GM21825 (cell line): ENCODE measurements at regions not wholly inside any gene's neighbourhood (a gene's known extent, or its start where the extent isn't known, plus 50 kb on each side); places are given as distances from the start of the nearest gene placed in this dataset.
"Not testable (repeated sequence)": the region's sequence is repeated elsewhere in the genome, so short reads cannot be mapped to it uniquely, and the experiment has no call there.

ENCODE experiments used
- ATAC-seq: cut with Tn5 transposase; IDR thresholded peaks from one replicate; pipeline ENCODE4 v1.9.1; 2021; ENCODE audit warnings: mild to moderate bottlenecking, moderate library complexity; ENCODE audit not compliant: unreplicated experiment

- ATAC-seq = no peak
Observed at GRCh38 chr4:23117826-23118225, 425.1 kb downstream of the GBA3 start.

GRCh38 chr4:23114538-23114937, 421.8 kb downstream of the GBA3 start:
- no peak for ATAC-seq

DNA sequence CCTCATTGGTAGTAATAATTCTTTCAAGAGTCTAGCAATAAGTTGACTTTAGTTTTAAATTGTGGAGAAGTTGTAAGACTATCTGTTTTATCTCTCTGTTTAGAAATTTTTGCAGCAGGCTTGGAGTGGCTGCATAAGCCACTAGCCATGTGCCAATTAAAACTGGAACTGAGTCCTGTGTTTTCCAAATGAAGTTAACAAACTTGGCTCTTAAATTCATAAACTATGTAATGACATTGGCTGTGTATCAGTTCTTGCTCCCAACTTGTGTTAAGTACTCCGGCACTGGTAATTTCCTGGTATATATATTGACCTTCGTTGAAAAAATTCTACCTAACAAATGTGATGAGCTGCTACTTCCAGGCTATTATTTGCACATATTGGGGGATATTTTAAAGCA, 420.4 kb downstream of the GBA3 start:
- no peak for ATAC-seq

- ATAC-seq = no peak
Observed at GRCh38 chr4:23106516-23106915, 413.8 kb downstream of the GBA3 start.

- ATAC-seq = no peak
Observed at GRCh38 chr4:23105759-23106370, 413.1 kb downstream of the GBA3 start.

GRCh38 chr4:23097251-23097650, 404.5 kb downstream of the GBA3 start:
- ATAC-seq = no peak

DNA sequence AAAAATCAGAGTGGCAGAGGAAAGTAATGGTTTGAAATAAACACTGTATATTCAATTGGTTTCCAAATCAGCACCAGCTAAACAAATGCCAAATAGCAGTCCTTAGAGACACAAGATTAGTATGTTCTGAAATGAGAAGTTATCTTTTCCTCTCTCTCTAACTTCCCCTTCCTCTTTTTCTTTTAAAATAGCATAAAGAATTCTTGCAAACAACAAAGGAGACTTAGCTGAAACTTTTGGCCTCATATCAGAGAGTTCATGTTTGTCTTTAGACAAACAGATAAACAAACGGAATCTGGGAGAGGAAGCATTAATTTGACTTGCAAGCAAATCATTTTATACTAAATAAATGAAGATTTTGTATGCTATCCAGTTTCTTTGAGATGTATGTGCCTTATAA, 399.0 kb downstream of the GBA3 start:
- ATAC-seq = no peak

DNA sequence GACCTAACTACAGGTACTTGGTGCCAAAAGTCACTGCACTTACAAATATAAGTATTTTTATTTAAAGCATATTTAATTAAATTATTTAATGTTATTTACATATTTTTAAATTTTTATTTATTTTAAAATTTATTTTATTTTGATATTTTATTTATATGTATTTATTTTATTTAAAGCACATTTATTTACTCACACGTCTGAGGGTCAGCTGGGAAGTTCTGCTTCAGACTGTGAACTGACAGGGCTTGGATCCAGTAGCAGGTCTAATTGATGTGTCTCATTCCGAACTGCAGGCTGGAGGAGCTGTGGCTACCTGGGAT, 392.5 kb downstream of the GBA3 start:
- ATAC-seq = no peak

- ATAC-seq = no peak
Observed at GRCh38 chr4:23084559-23085248, 392.0 kb downstream of the GBA3 start.

DNA sequence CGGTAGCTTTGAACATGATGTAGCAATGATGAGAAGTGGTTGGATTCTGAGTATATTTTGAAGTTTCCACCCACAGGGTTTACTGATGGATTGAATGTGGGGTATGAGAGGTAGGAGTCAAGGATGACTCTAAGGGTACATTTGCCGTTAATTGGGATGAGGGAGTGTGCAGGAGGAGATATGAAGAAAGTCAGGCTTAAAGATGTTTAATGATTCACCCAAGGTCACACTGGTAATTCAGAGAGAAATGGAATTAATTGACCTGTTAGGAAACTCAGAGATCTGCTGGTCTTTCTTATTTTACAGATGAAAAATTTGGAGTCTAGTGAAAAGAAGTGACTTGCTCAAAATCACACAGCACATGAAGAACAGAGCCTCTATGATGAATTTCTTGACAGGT, 390.7 kb downstream of the GBA3 start:
- ATAC-seq = no peak

DNA sequence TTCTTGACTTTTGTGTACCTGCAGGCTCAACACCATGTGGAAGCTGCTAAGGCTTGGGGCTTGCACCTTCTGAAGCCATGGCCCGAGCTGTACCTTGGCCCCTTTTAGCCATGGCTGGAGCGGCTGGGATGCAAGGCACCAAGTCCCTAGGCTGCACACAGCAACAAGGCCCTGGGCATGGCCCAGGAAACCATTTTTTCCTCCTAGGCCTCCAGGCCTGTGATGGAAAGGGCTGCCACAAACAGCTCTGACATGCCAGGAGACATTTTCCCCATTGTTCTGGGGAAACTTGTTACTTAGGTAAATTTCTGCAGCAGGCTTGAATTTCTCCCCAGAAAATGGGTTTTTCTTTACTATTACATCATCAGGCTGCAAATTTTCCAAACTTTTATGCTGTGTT, 387.4 kb downstream of the GBA3 start:
- not testable (repeated sequence) for ATAC-seq

GRCh38 chr4:23070848-23071570, 378.3 kb downstream of the GBA3 start:
- ATAC-seq = no peak

- no peak for ATAC-seq
Observed at GRCh38 chr4:23068756-23069155, 376.0 kb downstream of the GBA3 start.

GRCh38 chr4:23068287-23068686, 375.6 kb downstream of the GBA3 start:
- no peak for ATAC-seq

DNA sequence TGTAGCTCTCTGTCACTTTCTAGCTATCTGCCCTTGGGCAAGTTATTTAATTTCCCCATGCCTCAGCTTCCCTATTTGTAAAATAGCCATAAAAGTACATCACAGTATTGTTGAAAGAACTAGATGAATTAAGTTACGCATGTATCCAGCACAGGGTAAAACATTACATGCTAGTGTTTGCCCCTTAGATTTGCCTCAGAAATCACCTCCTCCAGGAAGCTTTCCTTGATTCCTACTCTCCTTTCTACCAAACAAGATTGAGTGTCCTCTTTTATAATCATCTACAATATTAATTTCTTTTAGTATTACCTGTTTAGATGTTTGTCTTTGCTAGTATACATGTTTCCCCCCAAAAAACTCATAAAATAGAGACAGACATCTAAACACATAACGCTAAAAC, 369.5 kb downstream of the GBA3 start:
- no peak for ATAC-seq

GRCh38 chr4:23061431-23061830, 368.7 kb downstream of the GBA3 start:
- ATAC-seq = no peak

DNA sequence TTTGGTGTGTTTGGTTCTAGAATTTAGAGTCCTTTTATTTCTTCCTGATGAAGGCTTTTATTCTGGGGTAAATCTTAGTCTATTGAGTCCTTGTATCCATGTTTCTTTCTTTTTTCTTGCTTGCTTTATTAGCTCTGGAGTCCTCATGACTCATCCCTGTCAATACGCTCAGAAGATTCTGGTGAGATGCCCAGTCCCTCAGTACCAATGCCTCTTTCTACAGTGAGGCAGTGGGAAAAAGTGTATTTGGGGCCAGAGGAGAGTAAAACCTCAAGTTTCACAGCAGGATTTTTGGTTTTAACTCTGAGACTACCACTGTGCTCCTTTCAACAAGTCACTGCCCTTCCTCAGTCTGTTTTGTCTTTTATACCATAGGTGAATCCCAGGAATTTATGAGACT, 368.0 kb downstream of the GBA3 start:
- ATAC-seq = no peak

- no peak for ATAC-seq
Observed at GRCh38 chr4:23058165-23058776, 365.5 kb downstream of the GBA3 start.

DNA sequence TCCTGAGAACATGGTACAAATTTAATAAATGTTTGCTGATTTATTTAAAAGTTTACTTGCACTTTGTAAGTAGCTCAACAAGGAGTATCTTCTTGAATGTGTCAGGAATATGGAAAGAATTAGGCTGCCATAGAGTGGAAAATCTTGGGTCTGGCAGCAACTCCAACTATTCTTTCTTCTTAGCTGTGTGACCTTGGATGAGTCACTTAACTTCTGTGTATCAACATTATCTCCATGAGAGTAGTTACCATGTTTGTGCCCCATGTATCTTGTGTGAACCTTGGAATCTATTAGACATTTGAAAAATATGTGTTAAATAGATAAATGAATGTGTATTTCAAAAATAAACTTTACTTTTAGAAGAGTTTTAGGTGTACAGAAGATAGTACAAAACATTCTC, 348.8 kb downstream of the GBA3 start:
- no peak for ATAC-seq

GRCh38 chr4:23040539-23040938, 347.8 kb downstream of the GBA3 start:
- ATAC-seq = no peak

- ATAC-seq = no peak
Observed at GRCh38 chr4:23039818-23040217, 347.1 kb downstream of the GBA3 start.
